NCI-H2171 (cell line): ENCODE measurements at regions not wholly inside any gene's neighbourhood (a gene's known extent, or its start where the extent isn't known, plus 50 kb on each side); places are given as distances from the start of the nearest gene placed in this dataset.

Experiments
- DNase-seq: peaks from one replicate; lab custom pipeline; 2025; lab: John Stamatoyannopoulos, UW

DNA sequence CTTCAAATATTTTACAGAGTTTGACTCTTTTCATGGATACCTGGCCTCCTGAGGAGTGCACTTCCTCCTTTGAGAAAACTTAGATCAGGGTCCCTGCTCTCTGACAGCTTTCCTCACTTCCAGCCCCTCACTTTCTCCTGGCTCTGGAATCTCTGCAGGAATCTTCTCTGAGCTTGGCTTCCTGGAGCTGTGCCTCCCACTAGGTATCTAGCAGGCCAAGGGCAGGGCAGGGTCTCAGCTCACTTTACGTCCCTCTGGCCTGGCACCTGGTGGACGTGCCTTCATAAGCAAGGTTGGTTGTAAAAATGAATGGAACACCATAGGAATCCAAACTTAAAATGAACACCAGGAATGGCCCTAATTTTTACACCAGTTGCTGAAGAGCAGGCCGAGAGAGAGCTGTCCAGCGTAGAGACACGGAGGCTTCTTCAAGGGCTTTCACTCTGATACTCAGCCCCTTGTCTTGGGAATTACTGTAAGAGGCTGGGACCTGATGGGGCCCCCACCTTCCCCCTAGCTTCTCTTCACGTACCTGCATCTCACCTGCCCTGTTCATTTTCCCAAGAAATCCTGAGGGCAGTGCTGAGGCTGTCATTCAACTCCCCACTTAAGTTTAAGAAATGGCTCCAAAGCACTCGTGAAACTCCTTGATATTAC lies 426.9 kb upstream of the ID2 start:
- DNase-seq = no peak

- no peak for DNase-seq
Measured at GRCh38 chr2:8255448-8255800, 426.4 kb upstream of the ID2 start.

- DNase-seq = no peak
Measured at GRCh38 chr2:8256905-8257304, 425.0 kb upstream of the ID2 start.

GRCh38 chr2:8257502-8257901 lies 424.4 kb upstream of the ID2 start:
- DNase-seq = no peak

- DNase-seq = no peak
Measured at GRCh38 chr2:8258406-8258805, 423.4 kb upstream of the ID2 start.

GRCh38 chr2:8259106-8259840 lies 422.6 kb upstream of the ID2 start:
- DNase-seq = no peak

DNA sequence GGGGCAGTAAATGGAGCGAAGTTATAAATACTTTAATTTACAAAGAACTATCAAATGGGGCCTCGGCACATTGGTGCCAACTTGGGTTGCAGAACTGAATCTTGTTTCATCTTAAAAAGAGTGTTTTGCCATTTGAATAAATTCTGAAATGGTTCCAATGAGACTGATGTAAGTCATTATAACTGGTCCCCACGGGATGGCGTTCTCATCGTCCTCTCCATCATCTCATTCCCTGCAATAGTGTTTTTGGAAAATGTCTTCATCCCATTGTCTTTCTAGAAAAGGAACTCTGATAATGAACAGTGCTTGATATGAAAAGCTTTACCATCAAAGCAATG lies 422.0 kb upstream of the ID2 start:
- DNase-seq = no peak

DNA sequence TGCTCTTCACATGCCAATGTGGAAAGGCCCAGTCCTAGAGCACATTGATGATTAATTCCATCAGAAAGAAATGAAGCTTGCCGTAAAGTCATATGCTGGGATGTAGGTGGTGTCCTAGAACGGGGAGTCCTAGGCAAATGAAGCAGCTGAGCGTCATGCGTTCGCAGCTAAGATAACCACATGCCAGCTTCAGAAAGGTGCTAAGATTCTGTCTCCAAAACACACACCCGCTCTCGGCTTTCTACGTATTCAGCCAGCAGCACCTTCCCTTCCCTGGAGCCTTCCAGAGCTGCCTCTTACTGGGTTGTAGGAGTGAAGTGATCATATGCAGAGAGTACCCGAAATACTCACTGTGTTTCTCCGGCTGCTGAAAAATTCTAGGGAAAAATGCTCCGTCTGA lies 421.6 kb upstream of the ID2 start:
- DNase-seq = no peak

DNA sequence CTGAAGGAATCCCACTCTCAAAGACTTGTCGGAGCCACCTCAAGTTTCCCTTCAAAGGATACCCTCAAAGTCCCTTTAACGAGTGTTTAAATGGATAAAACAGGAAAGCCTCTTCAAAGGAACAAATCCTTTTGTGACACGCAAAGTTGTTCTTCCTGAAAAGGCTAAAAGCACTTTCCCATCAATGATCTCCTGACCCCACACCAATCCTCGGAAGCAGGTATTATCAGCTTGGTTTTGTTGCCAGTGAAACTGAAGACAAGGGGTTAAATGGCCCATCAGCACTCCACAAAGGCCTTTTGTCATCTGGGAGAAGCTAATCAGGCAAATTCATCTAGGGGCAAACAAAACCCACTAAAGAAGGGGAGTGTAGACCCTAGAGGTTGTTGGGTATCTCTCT lies 418.0 kb upstream of the ID2 start:
- DNase-seq = no peak

- no peak for DNase-seq
Measured at GRCh38 chr2:8264981-8265380, 416.9 kb upstream of the ID2 start.

GRCh38 chr2:8265476-8266226 lies 416.2 kb upstream of the ID2 start:
- DNase-seq = no peak

DNA sequence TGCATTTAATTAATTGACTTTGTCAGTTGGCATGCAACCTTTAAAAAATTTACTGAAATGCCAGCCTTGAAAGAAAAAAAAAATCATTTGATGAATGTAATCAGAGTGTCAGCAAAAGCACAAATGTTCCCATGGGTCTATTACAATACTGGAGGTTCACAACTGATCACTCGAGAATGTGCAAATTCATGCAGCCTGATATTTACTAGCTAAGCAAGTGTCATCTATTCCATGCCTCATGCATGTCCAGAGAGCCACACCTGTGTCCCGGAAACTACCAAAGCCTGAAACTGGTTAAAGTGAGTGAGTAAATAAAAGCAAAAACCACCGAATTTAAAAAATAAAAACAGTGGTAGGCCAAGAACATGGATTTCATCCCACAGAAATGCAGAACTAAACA lies 415.3 kb upstream of the ID2 start:
- no peak for DNase-seq

DNA sequence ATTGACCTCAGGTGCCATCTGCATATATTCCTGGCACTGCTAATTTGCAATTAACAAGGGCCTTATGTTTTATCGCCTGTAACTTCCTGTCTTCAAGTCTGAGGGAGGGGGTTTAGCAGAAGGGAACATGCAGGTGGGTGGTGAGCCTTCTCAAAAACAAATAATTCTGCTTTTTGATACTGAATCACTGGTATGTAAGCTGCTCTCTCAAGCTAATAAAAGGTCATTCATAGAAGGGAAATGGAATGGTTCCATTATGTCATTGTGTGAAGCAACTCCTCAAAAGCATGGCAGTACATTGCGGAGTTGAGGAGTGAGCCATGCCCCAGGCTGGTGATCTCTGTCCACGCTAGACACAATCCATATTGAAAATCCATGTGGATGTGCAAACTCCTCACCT lies 414.8 kb upstream of the ID2 start:
- DNase-seq = no peak

GRCh38 chr2:8267721-8268120 lies 414.1 kb upstream of the ID2 start:
- DNase-seq = no peak

GRCh38 chr2:8268172-8268783 lies 413.6 kb upstream of the ID2 start:
- DNase-seq = no peak

- no peak for DNase-seq
Measured at GRCh38 chr2:8270699-8271098, 411.2 kb upstream of the ID2 start.

DNA sequence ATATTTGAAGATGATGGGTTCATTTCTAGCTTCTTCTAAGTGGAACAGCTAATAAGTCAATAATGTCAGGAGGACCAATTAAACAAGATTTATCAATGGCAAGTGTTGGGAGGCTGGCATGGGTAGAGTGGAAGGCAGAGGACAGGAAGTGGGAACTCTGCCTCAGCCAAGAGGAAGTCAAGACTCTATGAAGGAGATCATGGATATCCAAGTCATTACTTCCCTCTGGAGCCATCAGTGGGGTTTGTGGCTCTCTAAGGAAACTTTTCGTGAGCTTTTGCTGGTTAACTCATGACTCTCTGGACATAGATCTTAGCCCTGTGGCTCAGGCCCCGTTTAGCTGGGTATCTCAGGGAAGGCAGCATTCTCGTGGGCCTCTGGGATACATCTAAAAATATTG lies 410.4 kb upstream of the ID2 start:
- no peak for DNase-seq

DNA sequence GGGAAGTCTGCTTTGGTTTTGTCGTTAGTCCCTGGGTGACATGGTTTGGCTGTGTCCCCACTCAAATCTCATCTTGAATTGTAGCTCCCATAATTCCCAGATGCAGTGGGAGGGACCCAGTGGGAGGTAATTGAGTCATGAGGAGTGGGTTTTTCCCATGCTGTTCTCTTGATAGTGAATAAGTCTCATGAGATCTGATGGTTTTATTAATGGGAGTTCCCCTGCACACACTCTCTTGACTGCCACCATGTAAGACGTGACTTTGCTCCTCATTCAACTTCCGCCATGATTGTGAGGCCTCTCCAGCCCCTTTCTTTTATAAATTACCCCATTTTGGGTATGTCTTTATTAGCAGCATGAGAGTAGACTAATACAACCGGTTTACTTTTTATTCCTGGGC lies 405.8 kb upstream of the ID2 start:
- DNase-seq = no peak

DNA sequence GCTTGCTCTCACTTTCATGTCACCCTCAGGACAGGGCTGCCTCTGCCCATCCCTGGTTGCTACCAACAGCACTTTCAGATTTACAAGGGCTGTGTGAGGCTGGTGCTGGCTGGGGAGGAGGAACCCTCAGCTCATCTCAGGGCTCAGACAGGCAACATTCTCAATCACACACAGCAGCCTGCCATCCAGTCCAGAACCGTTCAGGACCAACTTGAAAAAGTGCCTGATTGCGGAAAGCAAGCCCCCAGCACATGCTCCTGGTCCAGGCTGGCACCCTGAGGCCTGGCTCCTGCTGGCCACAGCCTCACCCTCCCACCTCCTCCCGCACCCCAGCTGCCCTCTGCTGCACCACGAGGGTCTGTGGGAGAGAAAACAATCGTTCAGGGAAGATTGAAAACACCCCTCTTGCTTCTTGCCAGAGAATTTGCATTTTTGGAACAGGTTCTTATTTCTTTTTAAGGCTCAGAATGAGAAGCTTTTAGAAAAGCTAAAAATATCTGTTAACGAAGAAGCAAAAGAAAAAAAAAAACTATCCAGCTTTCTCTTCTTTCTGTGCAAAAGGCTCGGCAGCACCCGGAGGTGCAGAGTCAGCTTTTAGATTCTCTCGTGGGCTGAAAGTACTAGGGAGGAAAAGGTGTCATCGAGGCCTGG lies 403.8 kb upstream of the ID2 start:
- no peak for DNase-seq

DNA sequence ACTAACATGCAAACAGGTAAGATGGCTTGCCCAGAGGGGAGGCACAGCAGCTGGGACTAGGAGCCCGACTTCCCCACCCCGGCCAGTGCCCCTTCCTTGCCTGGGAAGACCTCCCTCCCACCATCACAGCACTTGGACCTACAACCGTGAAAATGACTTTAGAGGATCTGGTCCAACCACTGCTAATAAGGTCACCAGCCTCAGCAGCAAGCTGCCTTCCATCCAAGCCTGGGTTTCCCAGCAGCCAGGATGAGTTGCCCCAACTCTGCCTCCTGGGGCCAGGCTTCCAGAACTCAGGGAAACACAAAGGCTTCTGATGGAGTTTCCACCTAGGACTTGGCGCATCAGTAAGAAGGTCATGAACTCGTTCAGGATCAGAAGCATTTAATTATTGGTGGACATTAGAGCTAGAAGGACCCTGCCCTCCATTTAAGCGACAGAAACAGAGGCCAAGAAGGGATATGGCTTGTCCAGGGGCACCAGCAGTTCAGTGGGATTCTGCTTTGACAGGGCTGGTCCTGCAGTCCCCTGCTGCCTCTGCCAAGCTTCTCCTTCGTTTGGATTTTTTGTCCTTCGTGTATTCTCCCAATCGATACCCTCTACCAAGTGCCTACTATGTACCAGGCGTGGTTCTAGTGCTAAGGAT lies 403.0 kb upstream of the ID2 start:
- no peak for DNase-seq

GRCh38 chr2:8279506-8279905 lies 402.4 kb upstream of the ID2 start:
- no peak for DNase-seq

- no peak for DNase-seq
Measured at GRCh38 chr2:8281234-8281633, 400.6 kb upstream of the ID2 start.
